ENCODE measurements at regions not wholly inside any gene's neighbourhood (a gene's known extent, or its start where the extent isn't known, plus 50 kb on each side); places are given as distances from the start of the nearest gene placed in this dataset.

- TF ChIP-seq, protein P1, sequence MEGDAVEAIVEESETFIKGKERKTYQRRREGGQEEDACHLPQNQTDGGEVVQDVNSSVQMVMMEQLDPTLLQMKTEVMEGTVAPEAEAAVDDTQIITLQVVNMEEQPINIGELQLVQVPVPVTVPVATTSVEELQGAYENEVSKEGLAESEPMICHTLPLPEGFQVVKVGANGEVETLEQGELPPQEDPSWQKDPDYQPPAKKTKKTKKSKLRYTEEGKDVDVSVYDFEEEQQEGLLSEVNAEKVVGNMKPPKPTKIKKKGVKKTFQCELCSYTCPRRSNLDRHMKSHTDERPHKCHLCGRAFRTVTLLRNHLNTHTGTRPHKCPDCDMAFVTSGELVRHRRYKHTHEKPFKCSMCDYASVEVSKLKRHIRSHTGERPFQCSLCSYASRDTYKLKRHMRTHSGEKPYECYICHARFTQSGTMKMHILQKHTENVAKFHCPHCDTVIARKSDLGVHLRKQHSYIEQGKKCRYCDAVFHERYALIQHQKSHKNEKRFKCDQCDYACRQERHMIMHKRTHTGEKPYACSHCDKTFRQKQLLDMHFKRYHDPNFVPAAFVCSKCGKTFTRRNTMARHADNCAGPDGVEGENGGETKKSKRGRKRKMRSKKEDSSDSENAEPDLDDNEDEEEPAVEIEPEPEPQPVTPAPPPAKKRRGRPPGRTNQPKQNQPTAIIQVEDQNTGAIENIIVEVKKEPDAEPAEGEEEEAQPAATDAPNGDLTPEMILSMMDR (IDR thresholded peaks at IDR 0.05), result no peak
- no peak for TF ChIP-seq POLR2A (IDR thresholded peaks at IDR 0.05)
These were observed 175.3 kb upstream of the KCNG1 start for GRCh38 chr20:51198238-51198637.

Data from lower leg skin (tissue), 3 donors.